PC-9 (cell line): ENCODE measurements at regions not wholly inside any gene's neighbourhood (a gene's known extent, or its start where the extent isn't known, plus 50 kb on each side); places are given as distances from the start of the nearest gene placed in this dataset.

Experiments used
- BruUV-seq: library from RNA; stranded (reverse); fragments of 400-500 nt; replicated peaks from 2 replicates; lab custom pipeline; 2021; lab: Mats Ljungman, UMichigan
- CTCF ChIA-PET: fragments of 300-600 bp; sonication (Branson Sonifier 250); formaldehyde crosslinking; loops from one replicate; lab custom pipeline; 2022; ENCODE audit warnings: antibody characterized with exemption; lab: Charles Lee
- POLR2A ChIA-PET: fragments of 300-600 bp; sonication (Branson Sonifier 250); formaldehyde crosslinking; loops from one replicate; lab custom pipeline; 2022; ENCODE audit warnings: antibody characterized with exemption; ENCODE audit not compliant: unreplicated experiment; lab: Charles Lee
- DNase-seq, 2 experiments: peaks; one replicate each; pipeline versions ENCODE4 v3.0.0 to v3.0.0-alpha.2; 2015 to 2022; ENCODE audit warnings: mixed read lengths in 1 of 2
- H2AFZ ChIP-seq: fragments of 200-600 bp; sonication (generic); 2 replicates; pipeline ENCODE4 v1.8.1; 2017; ENCODE audit warnings: antibody characterized with exemption
- H3F3A ChIP-seq: fragments of 200-600 bp; sonication (generic); 2 replicates; pipeline ENCODE4 v1.8.1; 2017; ENCODE audit warnings: antibody characterized with exemption, mild to moderate bottlenecking, low read depth; ENCODE audit not compliant: insufficient read depth
- H3K27ac ChIP-seq: fragments of 200-600 bp; sonication (generic); 2 replicates; pipeline ENCODE4 v1.6.1; 2016; ENCODE audit warnings: mixed run types
- H3K27me3 ChIP-seq: fragments of 200-600 bp; sonication (generic); 2 replicates; pipeline ENCODE4 v1.6.1; 2016; ENCODE audit warnings: low read depth, mixed run types; ENCODE audit not compliant: insufficient read depth
- H3K36me3 ChIP-seq: fragments of 200-600 bp; sonication (generic); 2 replicates; pipeline ENCODE4 v1.6.1; 2016; ENCODE audit warnings: low read depth, mixed run types
- H3K4me1 ChIP-seq: fragments of 200-600 bp; sonication (generic); replicated peaks from 2 replicates; pipeline ENCODE4 v1.6.1; 2016; ENCODE audit warnings: mixed run types; ENCODE audit not compliant: insufficient read depth
- H3K4me2 ChIP-seq: fragments of 200-600 bp; sonication (generic); 2 replicates; pipeline ENCODE4 v1.6.1; 2017; ENCODE audit warnings: mixed run types
- H3K4me3 ChIP-seq: fragments of 200-600 bp; sonication (generic); 2 replicates; pipeline ENCODE4 v1.6.1; 2016; ENCODE audit warnings: mixed run types
- H3K79me2 ChIP-seq: fragments of 200-600 bp; sonication (generic); 2 replicates; pipeline ENCODE4 v1.6.1; 2017; ENCODE audit warnings: low read depth, mixed run types
- H3K9me2 ChIP-seq: fragments of 200-600 bp; sonication (generic); 2 replicates; pipeline ENCODE4 v1.8.1; 2017; ENCODE audit warnings: mild to moderate bottlenecking; ENCODE audit not compliant: insufficient read depth
- H3K9me3 ChIP-seq: fragments of 200-600 bp; sonication (generic); 2 replicates; pipeline ENCODE4 v1.8.1; 2016; ENCODE audit warnings: low read depth; ENCODE audit not compliant: insufficient read depth
- H4K20me1 ChIP-seq: fragments of 200-600 bp; sonication (generic); 2 replicates; pipeline ENCODE4 v1.8.1; 2017; ENCODE audit not compliant: insufficient read depth
- EZH2 ChIP-seq: fragments of 200-600 bp; sonication (generic); IDR thresholded peaks from 2 replicates; pipeline ENCODE4 v1.8.0; 2017; ENCODE audit warnings: antibody characterized with exemption, low read depth
- intact Hi-C: fragments of 100-400 bp; cut with micrococcal nuclease; formaldehyde crosslinking; loops from one replicate; pipeline ENCODE4 v1.10.0; 2022; ENCODE audit not compliant: unreplicated experiment
- TF ChIP-seq, protein P1 (sequence below): fragments of 200-600 bp; sonication (generic); conservative IDR thresholded peaks from 2 replicates; pipeline ENCODE4 v1.6.1; 2017; ENCODE audit warnings: mixed run types, antibody characterized with exemption, mild to moderate bottlenecking, moderate library complexity

DNA sequence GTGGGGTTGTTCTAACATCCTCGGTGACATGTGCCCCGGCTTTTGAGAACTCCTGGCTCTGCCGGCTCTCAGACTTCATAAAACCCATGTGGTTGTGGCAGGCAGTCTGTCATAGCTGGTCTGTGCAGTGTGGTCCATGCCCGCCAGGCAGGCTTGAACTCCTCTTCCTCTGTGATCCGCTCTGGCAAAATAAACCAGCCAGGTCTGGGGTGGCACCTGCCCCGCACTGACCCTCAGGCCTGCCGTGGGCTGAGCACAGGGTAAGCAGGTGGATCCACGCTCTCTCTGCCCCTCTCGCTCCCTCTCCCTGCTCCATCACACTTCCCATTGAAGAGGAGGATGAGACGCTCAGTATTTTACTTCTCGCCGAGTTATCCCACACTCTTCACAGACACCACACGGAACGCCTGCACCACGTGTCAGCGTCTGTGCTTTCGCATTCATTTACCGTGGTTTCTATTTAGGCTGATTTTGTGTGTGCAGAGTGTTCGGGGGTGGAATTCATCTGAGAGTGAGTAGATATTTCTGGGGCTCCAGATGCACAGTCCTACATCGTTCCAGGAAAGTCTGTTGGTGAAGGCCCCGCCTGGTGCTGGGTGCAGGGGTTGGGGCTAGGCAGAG, 56.4 kb downstream of the RTP5 start:
- no peaks in the 10 kb centered on the region for H3K36me3 ChIP-seq
- H3F3A ChIP-seq: no peaks in the 10 kb centered on the region
- no peaks in the 10 kb centered on the region for H3K79me2 ChIP-seq
- no peak overlapping the region for H2AFZ ChIP-seq
- no peak overlapping the region for H3K4me2 ChIP-seq
- no peak overlapping the region for H3K4me3 ChIP-seq
- ChIA-PET POLR2A (no interaction called here), CTCF (no interaction called here)
- DNase-seq: no peak
- peaks cover 50% of the 10 kb centered on the region for H3K27me3 ChIP-seq
- intact Hi-C loops: loop anchor here (1.0 kb wide), 1 partner anchor 14 kb away; no protein-coding TSS in a partner anchor
- H3K27ac ChIP-seq: no peak overlapping the region
- no TSS peak for BruUV-seq
- no peak for TF ChIP-seq EZH2
- TF ChIP-seq, protein P1, sequence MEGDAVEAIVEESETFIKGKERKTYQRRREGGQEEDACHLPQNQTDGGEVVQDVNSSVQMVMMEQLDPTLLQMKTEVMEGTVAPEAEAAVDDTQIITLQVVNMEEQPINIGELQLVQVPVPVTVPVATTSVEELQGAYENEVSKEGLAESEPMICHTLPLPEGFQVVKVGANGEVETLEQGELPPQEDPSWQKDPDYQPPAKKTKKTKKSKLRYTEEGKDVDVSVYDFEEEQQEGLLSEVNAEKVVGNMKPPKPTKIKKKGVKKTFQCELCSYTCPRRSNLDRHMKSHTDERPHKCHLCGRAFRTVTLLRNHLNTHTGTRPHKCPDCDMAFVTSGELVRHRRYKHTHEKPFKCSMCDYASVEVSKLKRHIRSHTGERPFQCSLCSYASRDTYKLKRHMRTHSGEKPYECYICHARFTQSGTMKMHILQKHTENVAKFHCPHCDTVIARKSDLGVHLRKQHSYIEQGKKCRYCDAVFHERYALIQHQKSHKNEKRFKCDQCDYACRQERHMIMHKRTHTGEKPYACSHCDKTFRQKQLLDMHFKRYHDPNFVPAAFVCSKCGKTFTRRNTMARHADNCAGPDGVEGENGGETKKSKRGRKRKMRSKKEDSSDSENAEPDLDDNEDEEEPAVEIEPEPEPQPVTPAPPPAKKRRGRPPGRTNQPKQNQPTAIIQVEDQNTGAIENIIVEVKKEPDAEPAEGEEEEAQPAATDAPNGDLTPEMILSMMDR: no peak
- no peaks in the 10 kb centered on the region for H4K20me1 ChIP-seq
- no peaks in the 10 kb centered on the region for H3K4me1 ChIP-seq
- H3K9me2 ChIP-seq: no peaks in the 10 kb centered on the region
- no peaks in the 10 kb centered on the region for H3K9me3 ChIP-seq

DNA sequence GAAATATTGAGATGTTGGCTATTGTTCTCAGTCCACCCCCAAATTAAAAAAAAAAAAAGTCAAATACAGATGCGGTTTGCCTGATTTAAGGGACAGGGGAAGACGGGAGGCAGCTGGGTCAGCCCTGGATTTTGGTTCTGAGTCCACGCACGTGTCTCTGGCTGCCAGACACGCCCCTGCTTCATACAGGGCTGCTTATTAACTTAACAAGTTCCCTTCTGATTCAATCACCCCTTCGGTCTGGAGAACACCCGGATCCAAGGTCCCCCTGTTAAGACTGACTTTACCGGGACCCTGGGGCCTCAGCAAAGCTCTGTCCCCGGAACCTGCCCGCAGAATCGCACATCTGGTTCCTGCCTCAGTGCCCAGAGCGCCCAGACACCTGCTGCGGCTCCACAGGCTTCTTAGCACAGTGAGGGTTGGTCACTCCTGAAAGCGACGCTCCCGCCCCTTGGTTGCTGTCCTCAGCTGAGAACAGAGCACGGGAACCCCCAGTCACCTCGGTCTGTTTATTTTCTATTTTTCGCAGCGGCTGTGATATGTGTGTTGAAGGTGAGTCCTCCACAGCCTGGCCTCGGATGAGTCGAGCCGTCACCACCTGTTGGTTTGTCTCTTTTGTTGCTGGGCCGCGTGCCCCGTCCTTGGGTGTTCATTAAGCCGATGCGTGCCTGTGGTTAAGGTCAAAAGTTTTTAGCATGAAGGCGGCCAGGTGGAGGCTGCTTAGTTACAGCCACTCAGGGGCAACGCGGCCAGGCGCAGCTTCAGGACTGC, 57.2 kb downstream of the RTP5 start:
- no peak for DNase-seq
- ChIA-PET CTCF (no interaction called here), POLR2A (no interaction called here)
- H3K4me3 ChIP-seq: no peak overlapping the region
- no TSS peak for BruUV-seq
- peaks cover 58% of the 10 kb centered on the region for H3K27me3 ChIP-seq
- H2AFZ ChIP-seq: no peak overlapping the region
- H3K4me2 ChIP-seq: no peak overlapping the region
- H3K9me3 ChIP-seq: no peaks in the 10 kb centered on the region
- no peaks in the 10 kb centered on the region for H3K4me1 ChIP-seq
- H3K9me2 ChIP-seq: no peaks in the 10 kb centered on the region
- H4K20me1 ChIP-seq: no peaks in the 10 kb centered on the region
- H3F3A ChIP-seq: no peaks in the 10 kb centered on the region
- H3K27ac ChIP-seq: no peak overlapping the region
- no peak for TF ChIP-seq EZH2
- TF ChIP-seq, protein P1: no peak
- no peaks in the 10 kb centered on the region for H3K36me3 ChIP-seq
- no peaks in the 10 kb centered on the region for H3K79me2 ChIP-seq
- intact Hi-C loops: no loop called here

DNA sequence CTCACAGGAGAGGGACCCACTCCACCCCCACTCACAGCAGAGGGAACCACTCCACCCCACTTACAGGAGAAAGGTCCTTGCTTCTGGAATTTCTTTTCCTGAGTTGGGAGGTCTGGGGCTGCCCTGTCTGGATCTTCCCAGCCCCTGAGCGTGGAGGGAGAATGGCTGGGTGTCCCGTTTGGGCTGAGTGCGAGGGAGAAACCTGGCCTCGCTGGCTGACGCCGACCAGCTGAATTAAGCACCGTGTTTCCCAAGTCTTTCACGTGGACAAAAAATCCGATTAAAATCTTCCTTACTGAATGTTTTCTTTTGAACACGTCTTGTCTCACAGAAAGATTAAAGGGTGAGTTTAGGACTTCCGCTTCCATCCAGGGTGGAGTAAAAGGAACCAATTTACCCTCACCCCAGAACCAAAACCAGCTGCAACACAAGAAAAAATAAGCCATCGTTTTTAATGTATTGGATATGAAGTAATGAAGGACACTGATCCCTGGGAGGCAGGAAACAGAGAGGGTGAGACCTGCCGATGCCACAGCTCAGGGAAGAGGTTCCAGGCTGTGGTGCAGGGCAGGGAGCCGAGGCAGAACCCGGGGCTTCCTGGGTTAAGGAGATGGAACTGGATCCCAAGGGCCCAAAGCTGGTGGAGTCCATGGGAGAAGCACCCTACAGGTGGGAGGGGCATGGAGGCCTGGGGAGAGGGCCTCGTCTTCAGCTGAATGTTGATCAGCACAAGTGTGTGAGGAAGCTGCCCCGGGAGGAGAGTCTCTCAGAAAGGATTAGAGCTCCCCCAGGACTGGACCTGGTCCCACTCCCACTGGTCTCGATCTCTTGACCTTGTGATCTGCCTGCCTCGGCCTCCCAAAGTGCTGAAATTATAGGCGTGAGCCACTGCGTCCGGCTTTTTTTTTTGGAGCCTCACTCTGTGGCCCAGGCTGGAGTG, 60.3 kb downstream of the RTP5 start:
- no TSS peak for BruUV-seq
- Histone ChIP-seq H3K79me2 (no peaks in the 10 kb centered on the region), H3K4me2 (no peak overlapping the region), H3K27me3 (peaks cover 65% of the 10 kb centered on the region), H3K9me3 (no peaks in the 10 kb centered on the region), H3K4me1 (no peaks in the 10 kb centered on the region), H3F3A (no peaks in the 10 kb centered on the region), H3K27ac (no peak overlapping the region), H3K36me3 (no peaks in the 10 kb centered on the region), H2AFZ (no peak overlapping the region), H3K4me3 (no peak overlapping the region), H3K9me2 (no peaks in the 10 kb centered on the region), H4K20me1 (no peaks in the 10 kb centered on the region)
- ChIA-PET CTCF (no interaction called here), POLR2A (no interaction called here)
- intact Hi-C loops: no loop called here
- DNase-seq: no peak
- TF ChIP-seq EZH2: no peak
- TF ChIP-seq, protein P1: no peak
